DOHH2 (cell line): ENCODE measurements at regions not wholly inside any gene's neighbourhood (a gene's known extent, or its start where the extent isn't known, plus 50 kb on each side); places are given as distances from the start of the nearest gene placed in this dataset.
"Not testable (repeated sequence)": the region's sequence is repeated elsewhere in the genome, so short reads cannot be mapped to it uniquely, and the experiment has no call there.

Experiments used
- H3F3A ChIP-seq: fragments of 200-600 bp; sonication (generic), shearing (Covaris generic); 2 replicates; pipeline ENCODE4 v1.6.0; 2016; ENCODE audit warnings: antibody characterized with exemption, mild to moderate bottlenecking; ENCODE audit not compliant: control insufficient read depth, insufficient read depth
- H3K27ac ChIP-seq: fragments of 200-600 bp; sonication (generic); 2 replicates; pipeline ENCODE4 v1.5.1; 2014; ENCODE audit warnings: low read depth, mild to moderate bottlenecking, low read length, moderate library complexity
- H3K27me3 ChIP-seq: fragments of 200-600 bp; sonication (generic); 2 replicates; pipeline ENCODE4 v1.6.1; 2014; ENCODE audit warnings: mild to moderate bottlenecking, low read length, mixed read lengths; ENCODE audit not compliant: control insufficient read depth
- H3K36me3 ChIP-seq: fragments of 200-600 bp; sonication (generic); 2 replicates; pipeline ENCODE4 v1.6.1; 2014; ENCODE audit warnings: mild to moderate bottlenecking, low read length, moderate library complexity, mixed read lengths; ENCODE audit not compliant: control insufficient read depth
- H3K4me1 ChIP-seq: fragments of 200-600 bp; sonication (generic); 2 replicates; pipeline ENCODE4 v1.6.1; 2014; ENCODE audit warnings: mild to moderate bottlenecking, low read length, mixed read lengths; ENCODE audit not compliant: control insufficient read depth
- H3K4me2 ChIP-seq: fragments of 200-600 bp; sonication (generic); 2 replicates; pipeline ENCODE4 v1.6.0; 2014; ENCODE audit warnings: mild to moderate bottlenecking, low read length, moderate library complexity
- H3K4me3 ChIP-seq: fragments of 200-600 bp; sonication (generic); 2 replicates; pipeline ENCODE4 v1.5.1; 2014; ENCODE audit warnings: mild to moderate bottlenecking, low read length, mixed read lengths
- H3K79me2 ChIP-seq: fragments of 200-600 bp; sonication (generic); 2 replicates; pipeline ENCODE4 v1.6.1; 2014; ENCODE audit warnings: mild to moderate bottlenecking, low read length, mixed read lengths; ENCODE audit not compliant: control insufficient read depth
- H3K9me2 ChIP-seq: fragments of 200-600 bp; sonication (generic); replicated peaks from 2 replicates; pipeline ENCODE4 v1.6.1; 2014; ENCODE audit warnings: mild to moderate bottlenecking, low read length, mixed read lengths; ENCODE audit not compliant: control insufficient read depth
- H3K9me3 ChIP-seq: fragments of 200-600 bp; sonication (generic); 2 replicates; pipeline ENCODE4 v1.6.1; 2014; ENCODE audit warnings: antibody characterized with exemption, low read length, mixed read lengths; ENCODE audit not compliant: control insufficient read depth, insufficient read depth
- H4K20me1 ChIP-seq: fragments of 200-600 bp; sonication (generic); 2 replicates; pipeline ENCODE4 v1.6.0; 2014; ENCODE audit warnings: low read depth, mild to moderate bottlenecking, antibody characterized with exemption, low read length, moderate library complexity; ENCODE audit not compliant: control insufficient read depth, insufficient read depth
- EZH2phosphoT487 ChIP-seq: fragments of 200-600 bp; sonication (generic); IDR thresholded peaks from 2 replicates; pipeline ENCODE4 v1.6.1; 2017; ENCODE audit warnings: borderline replicate concordance, mild to moderate bottlenecking, antibody characterized with exemption, low read length, moderate library complexity, mixed read lengths
- TF ChIP-seq, protein P1 (sequence below): fragments of 200-600 bp; sonication (generic); IDR thresholded peaks from one replicate; pipeline ENCODE4 v1.5.1; 2014; ENCODE audit warnings: antibody characterized with exemption, mild to moderate bottlenecking, low read depth, low read length; ENCODE audit not compliant: poor library complexity, severe bottlenecking

DNA sequence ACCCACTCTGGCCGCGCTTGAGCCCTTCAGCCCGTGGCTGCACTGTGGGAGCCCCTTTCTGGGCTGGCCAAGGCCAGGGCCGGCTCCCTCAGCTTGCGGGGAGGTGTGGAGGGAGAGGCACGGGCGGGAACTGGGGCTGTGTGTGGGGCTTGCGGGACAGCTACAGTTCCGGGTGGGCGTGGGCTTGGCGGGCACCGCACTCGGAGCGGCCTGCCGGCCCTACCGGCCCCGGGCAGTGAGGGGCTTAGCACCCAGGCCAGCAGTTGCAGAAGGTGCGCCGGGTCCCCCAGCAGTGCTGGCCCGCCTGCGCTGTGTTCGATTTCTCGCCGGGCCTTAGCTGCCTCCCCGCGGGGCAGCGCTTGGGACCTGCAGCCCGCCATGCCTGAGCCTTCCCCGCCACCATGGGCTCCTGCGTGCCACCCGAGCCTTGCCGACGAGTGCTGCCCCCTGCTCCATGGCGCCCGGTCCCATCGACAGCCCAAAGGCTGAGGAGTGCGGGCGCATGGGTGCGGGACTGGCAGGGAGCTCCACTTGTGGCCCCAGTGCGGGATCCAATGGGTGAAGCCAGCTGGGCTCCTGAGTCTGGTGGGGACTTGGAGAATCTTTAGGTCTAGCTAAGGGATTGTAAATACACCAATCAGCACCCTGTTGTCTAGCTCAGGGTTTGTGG lies 173.7 kb upstream of the FIGN start:
- Histone ChIP-seq H3K9me2 (no peaks in the 10 kb centered on the region), H3K36me3 (no peaks in the 10 kb centered on the region), H3K79me2 (no peaks in the 10 kb centered on the region), H3K27ac (no peak overlapping the region), H3F3A (no peaks in the 10 kb centered on the region), H3K4me2 (no peak overlapping the region), H3K9me3 (no peaks in the 10 kb centered on the region), H3K4me3 (no peak overlapping the region), H4K20me1 (no peaks in the 10 kb centered on the region), H3K27me3 (no peaks in the 10 kb centered on the region), H3K4me1 (no peaks in the 10 kb centered on the region)
- TF ChIP-seq, protein P1, sequence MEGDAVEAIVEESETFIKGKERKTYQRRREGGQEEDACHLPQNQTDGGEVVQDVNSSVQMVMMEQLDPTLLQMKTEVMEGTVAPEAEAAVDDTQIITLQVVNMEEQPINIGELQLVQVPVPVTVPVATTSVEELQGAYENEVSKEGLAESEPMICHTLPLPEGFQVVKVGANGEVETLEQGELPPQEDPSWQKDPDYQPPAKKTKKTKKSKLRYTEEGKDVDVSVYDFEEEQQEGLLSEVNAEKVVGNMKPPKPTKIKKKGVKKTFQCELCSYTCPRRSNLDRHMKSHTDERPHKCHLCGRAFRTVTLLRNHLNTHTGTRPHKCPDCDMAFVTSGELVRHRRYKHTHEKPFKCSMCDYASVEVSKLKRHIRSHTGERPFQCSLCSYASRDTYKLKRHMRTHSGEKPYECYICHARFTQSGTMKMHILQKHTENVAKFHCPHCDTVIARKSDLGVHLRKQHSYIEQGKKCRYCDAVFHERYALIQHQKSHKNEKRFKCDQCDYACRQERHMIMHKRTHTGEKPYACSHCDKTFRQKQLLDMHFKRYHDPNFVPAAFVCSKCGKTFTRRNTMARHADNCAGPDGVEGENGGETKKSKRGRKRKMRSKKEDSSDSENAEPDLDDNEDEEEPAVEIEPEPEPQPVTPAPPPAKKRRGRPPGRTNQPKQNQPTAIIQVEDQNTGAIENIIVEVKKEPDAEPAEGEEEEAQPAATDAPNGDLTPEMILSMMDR, result no peak
- TF ChIP-seq EZH2phosphoT487, result no peak

DNA sequence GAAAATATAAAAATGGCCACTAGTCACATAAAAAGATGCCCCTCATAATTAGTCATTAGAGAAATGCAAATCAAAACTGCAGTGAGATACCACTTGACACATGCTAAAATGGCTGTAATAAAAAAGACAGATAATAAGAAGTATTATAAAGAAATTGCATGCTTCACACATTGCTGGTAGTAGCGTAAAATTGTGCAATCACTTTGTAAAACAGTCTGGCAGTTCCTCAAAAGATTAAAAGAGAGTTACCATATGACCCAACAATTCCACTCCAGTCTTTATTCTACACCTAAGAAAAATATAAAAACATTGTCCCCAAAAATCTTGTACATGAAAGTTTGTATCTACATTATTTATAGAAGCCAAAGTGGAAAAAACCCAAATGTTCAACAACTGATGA lies 170.6 kb upstream of the FIGN start:
- Histone ChIP-seq H3K27ac (no peak overlapping the region), H3K79me2 (no peaks in the 10 kb centered on the region), H3K9me3 (no peaks in the 10 kb centered on the region), H3K27me3 (no peaks in the 10 kb centered on the region), H3K9me2 (no peaks in the 10 kb centered on the region), H3K4me2 (no peak overlapping the region), H4K20me1 (no peaks in the 10 kb centered on the region), H3K4me3 (no peak overlapping the region), H3K36me3 (no peaks in the 10 kb centered on the region), H3F3A (no peaks in the 10 kb centered on the region), H3K4me1 (no peaks in the 10 kb centered on the region)
- no peak for TF ChIP-seq EZH2phosphoT487

DNA sequence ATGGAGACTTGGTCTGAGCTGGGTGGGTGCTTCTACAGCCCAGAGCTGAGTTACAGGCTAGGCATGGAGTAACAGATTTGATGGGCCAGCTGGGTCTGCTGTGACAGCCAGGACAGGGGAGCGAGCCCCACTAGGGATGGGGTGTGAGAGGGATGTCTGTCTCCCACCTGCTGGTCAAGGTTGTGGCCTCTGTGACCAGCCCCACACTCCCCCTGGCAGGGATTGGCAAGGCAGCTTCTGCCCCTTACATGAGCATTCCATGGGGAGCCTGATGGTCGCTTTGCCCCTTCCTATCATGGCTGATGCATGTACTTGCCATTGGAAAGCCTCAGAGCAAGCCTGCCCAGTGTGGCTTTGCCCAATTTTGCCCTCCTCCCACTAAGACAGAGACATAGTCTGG lies 162.0 kb upstream of the FIGN start:
- Histone ChIP-seq H3K4me1 (no peaks in the 10 kb centered on the region), H3K4me3 (no peak overlapping the region), H3K9me3 (no peaks in the 10 kb centered on the region; the same call in 1 of the 2 replicates), H3K27me3 (no peaks in the 10 kb centered on the region), H3K27ac (no peak overlapping the region), H3K36me3 (no peaks in the 10 kb centered on the region), H3F3A (no peaks in the 10 kb centered on the region), H3K79me2 (no peaks in the 10 kb centered on the region), H3K4me2 (no peak overlapping the region), H3K9me2 (no peaks in the 10 kb centered on the region), H4K20me1 (no peaks in the 10 kb centered on the region)
- TF ChIP-seq, protein P1, result no peak
- TF ChIP-seq EZH2phosphoT487, result no peak

DNA sequence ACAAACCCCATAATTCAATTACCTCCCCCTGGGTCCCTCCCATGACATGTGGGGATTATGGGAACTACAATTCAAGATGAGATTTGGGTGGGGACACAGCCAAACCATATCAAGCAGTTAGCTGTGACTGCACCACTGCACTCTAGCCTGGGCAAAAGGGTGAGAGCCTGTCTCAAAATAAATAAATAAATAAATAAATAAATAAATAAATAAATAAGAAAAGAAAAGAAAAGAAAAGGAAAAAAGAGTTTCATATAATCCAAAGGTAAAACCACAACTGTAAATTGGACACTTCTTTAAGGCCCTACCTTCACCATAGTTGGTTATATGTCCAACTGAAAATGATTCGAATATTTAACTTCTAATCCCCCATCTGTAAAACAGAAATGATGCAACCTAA lies 157.6 kb upstream of the FIGN start:
- not testable (repeated sequence) for H3K36me3 ChIP-seq, H3K27ac ChIP-seq, H3K79me2 ChIP-seq, H3K9me2 ChIP-seq, H3K9me3 ChIP-seq, H3F3A ChIP-seq, H4K20me1 ChIP-seq, H3K4me2 ChIP-seq, H3K4me3 ChIP-seq, H3K4me1 ChIP-seq, H3K27me3 ChIP-seq
